COLO829 (cell line): ENCODE measurements at regions not wholly inside any gene's neighbourhood (a gene's known extent, or its start where the extent isn't known, plus 50 kb on each side); places are given as distances from the start of the nearest gene placed in this dataset.
"Not testable (repeated sequence)": the region's sequence is repeated elsewhere in the genome, so short reads cannot be mapped to it uniquely, and the experiment has no call there.

Experiments
- DNase-seq: peaks from one replicate; pipeline ENCODE4 v3.0.0; 2012; ENCODE audit warnings: low spot score

GRCh38 chr1:103469801-103470200, 55.7 kb upstream of the RNPC3 start:
- no peak for DNase-seq

GRCh38 chr1:103467100-103467499, 58.4 kb upstream of the RNPC3 start:
- no peak for DNase-seq

GRCh38 chr1:103461161-103462105, 64.1 kb upstream of the RNPC3 start:
- DNase-seq = peak; percentile 8

GRCh38 chr1:103460511-103460910, 65.0 kb upstream of the RNPC3 start:
- DNase-seq = no peak

GRCh38 chr1:103459346-103459745, 66.2 kb upstream of the RNPC3 start:
- peak; percentile 37 for DNase-seq

GRCh38 chr1:103457886-103458455, 67.5 kb upstream of the RNPC3 start:
- DNase-seq = no peak

- DNase-seq = no peak
Observed at GRCh38 chr1:103448560-103448959, 76.9 kb upstream of the RNPC3 start.

- no peak for DNase-seq
Observed at GRCh38 chr1:103447471-103447870, 78.0 kb upstream of the RNPC3 start.

- DNase-seq = no peak
Observed at GRCh38 chr1:103441342-103441741, 84.2 kb upstream of the RNPC3 start.

GRCh38 chr1:103436568-103437100, 88.9 kb upstream of the RNPC3 start:
- not testable (repeated sequence) for DNase-seq

- no peak for DNase-seq
Observed at GRCh38 chr1:103435443-103435842, 90.1 kb upstream of the RNPC3 start.

GRCh38 chr1:103424650-103425049, 100.8 kb upstream of the RNPC3 start:
- DNase-seq = no peak

- no peak for DNase-seq
Observed at GRCh38 chr1:103416681-103417286, 108.7 kb upstream of the RNPC3 start.

GRCh38 chr1:103387898-103388297, 137.6 kb upstream of the RNPC3 start:
- peak; percentile 2 for DNase-seq

GRCh38 chr1:103373991-103374390, 151.5 kb upstream of the RNPC3 start:
- no peak for DNase-seq

GRCh38 chr1:103372866-103373265, 152.6 kb upstream of the RNPC3 start:
- no peak for DNase-seq

GRCh38 chr1:103371234-103371633, 154.3 kb upstream of the RNPC3 start:
- no peak for DNase-seq

- DNase-seq = no peak
Observed at GRCh38 chr1:103367186-103367585, 158.3 kb upstream of the RNPC3 start.

GRCh38 chr1:103365860-103366569, 159.5 kb upstream of the RNPC3 start:
- DNase-seq = no peak

GRCh38 chr1:103363008-103363365, 162.5 kb upstream of the RNPC3 start:
- DNase-seq = no peak

GRCh38 chr1:103362348-103363007, 163.0 kb upstream of the RNPC3 start:
- no peak for DNase-seq

GRCh38 chr1:103353391-103353790, 172.1 kb upstream of the RNPC3 start:
- DNase-seq = no peak
